Kidney (tissue), 13 donors: ENCODE measurements at regions not wholly inside any gene's neighbourhood (a gene's known extent, or its start where the extent isn't known, plus 50 kb on each side); places are given as distances from the start of the nearest gene placed in this dataset.

Source experiments
- DNase-seq, 5 donors: peaks; one replicate each; pipeline ENCODE4 v3.0.0-alpha.2; 2013 to 2020
- FAIRE-seq: peaks from 2 replicates; lab custom pipeline; 2012; peaks lifted over from hg19 to GRCh38; lab: Jason Lieb, UNC
- H3K27ac ChIP-seq, 2 donors: one replicate each; pipeline ENCODE4 v1.7.0; 2013; ENCODE audit warnings: low read depth in 2 of 2, low read length in 2 of 2, inconsistent platforms in 1 of 2
- H3K27me3 ChIP-seq: one replicate; pipeline ENCODE4 v1.7.1; 2013; ENCODE audit warnings: low read length, inconsistent platforms; ENCODE audit not compliant: control insufficient read depth, insufficient read depth
- H3K36me3 ChIP-seq, 3 donors: one replicate each; pipeline versions ENCODE4 v1.7.0 to v1.7.1; 2013; ENCODE audit warnings: low read length in 3 of 3, control low read depth in 1 of 3, inconsistent platforms in 1 of 3; ENCODE audit not compliant: insufficient read depth in 3 of 3, control insufficient read depth in 2 of 3
- H3K4me1 ChIP-seq, 3 donors: one replicate each; pipeline versions ENCODE4 v1.7.0 to v1.7.1; 2013; ENCODE audit warnings: low read length in 3 of 3, inconsistent platforms in 1 of 3, low read depth in 1 of 3; ENCODE audit not compliant: control insufficient read depth in 2 of 3, insufficient read depth in 2 of 3
- H3K4me3 ChIP-seq, 3 donors: one replicate each; pipeline versions ENCODE4 v1.7.0 to v1.8.1; 2013; ENCODE audit warnings: low read length in 3 of 3, control low read depth in 1 of 3, inconsistent platforms in 1 of 3
- H3K9ac ChIP-seq, 3 donors: one replicate each; pipeline versions ENCODE4 v1.7.0 to v1.7.1; 2013; ENCODE audit warnings: low read length in 3 of 3, control low read depth in 1 of 3, inconsistent platforms in 1 of 3
- H3K9me3 ChIP-seq, 3 donors: one replicate each; pipeline versions ENCODE4 v1.7.0 to v1.7.1; 2013; ENCODE audit warnings: low read length in 3 of 3, control low read depth in 1 of 3, inconsistent platforms in 1 of 3; ENCODE audit not compliant: control insufficient read depth in 2 of 3, insufficient read depth in 1 of 3
- intact Hi-C: fragments of 100-400 bp; cut with DNase I; formaldehyde crosslinking; loops from one replicate; pipeline ENCODE4 v1.11.1; 2022
- TF ChIP-seq, protein P1 (sequence below): IDR thresholded peaks from 3 replicates; pipeline ENCODE4 v1.5.1; 2012; ENCODE audit warnings: mild to moderate bottlenecking, moderate library complexity, borderline replicate concordance; ENCODE audit not compliant: insufficient read depth; ENCODE audit errors: extremely low read depth
- donor health status: control.
- donor health status: control.
- donor health status: control.
- donor health status: control.
- donor health status: control.
- donor health status: DM: yes; HTN: yes; CAD: no.
- donor health status: Normal renal cell carcinoma (clear cell type).

DNA sequence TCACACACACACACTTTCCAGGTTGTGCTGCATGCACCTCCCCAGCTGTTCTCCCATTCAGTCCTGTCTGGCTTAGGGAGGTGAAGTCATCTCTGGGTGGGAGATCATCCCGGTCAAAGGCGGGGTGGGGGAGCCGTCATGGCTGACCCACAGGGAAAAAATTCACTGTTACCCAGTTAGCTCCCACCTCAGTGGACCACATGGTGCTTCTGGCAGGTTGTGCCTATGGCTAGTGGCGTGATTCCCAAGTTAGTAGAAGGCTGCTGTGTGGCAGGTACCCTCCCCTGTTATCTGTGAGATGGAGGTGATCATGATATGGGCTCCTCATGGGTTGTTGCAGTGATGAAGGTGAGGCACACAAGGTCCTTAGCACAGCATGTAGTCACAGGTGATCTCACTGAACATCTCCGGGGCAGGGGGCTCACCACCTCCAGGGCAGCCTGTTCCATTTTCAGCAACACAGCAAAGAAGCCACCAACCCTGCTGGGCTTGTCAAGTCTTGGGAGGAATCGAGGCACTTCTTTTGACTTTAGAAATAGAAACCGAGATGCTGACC, 154.9 kb upstream of the CCND2 start:
- intact Hi-C loops, result no loop called here
- Histone ChIP-seq H3K9ac (no peak overlapping the region), H3K27me3 (no peaks in the 10 kb centered on the region), H3K27ac (no peak overlapping the region), H3K36me3 (no peaks in the 10 kb centered on the region), H3K9me3 (no peaks in the 10 kb centered on the region), H3K4me1 (peaks cover 0 to 7% (median 0%) of the 10 kb centered on the region in 3 donors), H3K4me3 (no peak overlapping the region)
- no peak for FAIRE-seq
- TF ChIP-seq, protein P1, sequence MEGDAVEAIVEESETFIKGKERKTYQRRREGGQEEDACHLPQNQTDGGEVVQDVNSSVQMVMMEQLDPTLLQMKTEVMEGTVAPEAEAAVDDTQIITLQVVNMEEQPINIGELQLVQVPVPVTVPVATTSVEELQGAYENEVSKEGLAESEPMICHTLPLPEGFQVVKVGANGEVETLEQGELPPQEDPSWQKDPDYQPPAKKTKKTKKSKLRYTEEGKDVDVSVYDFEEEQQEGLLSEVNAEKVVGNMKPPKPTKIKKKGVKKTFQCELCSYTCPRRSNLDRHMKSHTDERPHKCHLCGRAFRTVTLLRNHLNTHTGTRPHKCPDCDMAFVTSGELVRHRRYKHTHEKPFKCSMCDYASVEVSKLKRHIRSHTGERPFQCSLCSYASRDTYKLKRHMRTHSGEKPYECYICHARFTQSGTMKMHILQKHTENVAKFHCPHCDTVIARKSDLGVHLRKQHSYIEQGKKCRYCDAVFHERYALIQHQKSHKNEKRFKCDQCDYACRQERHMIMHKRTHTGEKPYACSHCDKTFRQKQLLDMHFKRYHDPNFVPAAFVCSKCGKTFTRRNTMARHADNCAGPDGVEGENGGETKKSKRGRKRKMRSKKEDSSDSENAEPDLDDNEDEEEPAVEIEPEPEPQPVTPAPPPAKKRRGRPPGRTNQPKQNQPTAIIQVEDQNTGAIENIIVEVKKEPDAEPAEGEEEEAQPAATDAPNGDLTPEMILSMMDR, result no peak
- peak in 1 of 5 donors; percentile 51 for DNase-seq

DNA sequence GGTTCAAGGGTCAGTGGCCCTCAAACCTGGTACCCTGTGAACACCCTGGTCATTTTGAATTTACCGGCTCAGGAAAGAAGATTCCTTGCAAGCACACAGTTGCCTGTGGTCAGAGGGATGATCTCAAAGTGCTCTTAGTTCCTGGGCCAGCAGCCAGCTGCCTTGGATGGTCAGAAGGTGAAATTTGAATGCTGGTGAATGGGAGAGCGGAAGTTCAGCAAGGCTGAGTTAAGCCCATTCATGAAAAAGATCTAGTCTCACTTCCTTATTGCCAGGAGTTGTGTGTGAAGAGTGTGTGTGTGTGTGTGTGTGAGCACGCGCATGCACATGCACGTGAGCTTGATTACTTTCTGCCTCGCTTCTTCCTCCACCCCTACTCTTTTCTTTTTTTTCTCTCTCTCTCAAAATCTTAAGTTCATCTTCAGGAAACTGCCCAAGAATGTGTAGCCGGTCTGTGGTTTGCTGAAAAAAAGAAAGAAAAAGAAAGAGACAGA, 155.5 kb upstream of the CCND2 start:
- Histone ChIP-seq H3K9ac (no peak overlapping the region), H3K4me1 (peaks cover 0 to 7% (median 0%) of the 10 kb centered on the region in 3 donors), H3K9me3 (no peaks in the 10 kb centered on the region), H3K36me3 (no peaks in the 10 kb centered on the region), H3K27me3 (no peaks in the 10 kb centered on the region), H3K4me3 (no peak overlapping the region), H3K27ac (no peak overlapping the region)
- FAIRE-seq (no peak), DNase-seq (peak in 2 of 5 donors; percentile 64 to 65)
- TF ChIP-seq, protein P1, result no peak
- intact Hi-C loops, result no loop called here

DNA sequence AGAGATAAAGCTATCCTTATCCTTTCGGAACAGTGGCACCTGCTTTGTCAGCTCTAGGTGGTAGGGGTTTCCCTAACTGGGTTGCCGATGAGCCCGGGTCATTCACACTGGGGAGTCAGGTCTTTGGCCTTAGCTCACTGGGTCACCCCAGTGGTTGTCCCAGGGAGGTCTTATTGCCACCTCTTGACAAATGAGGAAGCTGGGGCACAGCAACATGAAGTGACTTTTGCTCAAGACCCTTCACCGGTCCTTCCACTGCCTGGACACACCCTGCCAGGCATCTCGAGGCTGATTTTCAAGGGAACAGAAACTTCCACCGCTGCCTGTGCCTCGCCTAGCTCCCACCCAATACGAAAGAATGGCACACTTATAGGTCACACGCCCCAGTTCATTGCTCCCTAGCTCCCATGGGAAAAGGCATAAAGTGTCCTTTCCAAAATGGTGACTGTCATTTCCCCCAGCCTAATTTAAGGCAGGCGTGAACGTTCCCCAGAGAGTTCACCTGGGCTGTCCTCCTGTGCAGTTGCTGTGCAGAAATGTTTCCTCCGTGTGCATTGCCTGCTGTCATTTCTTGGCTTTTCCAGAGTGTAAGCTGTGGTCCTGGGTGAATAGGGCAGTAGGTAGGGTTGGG, 156.1 kb upstream of the CCND2 start:
- peak in 1 of 5 donors; percentile 24 for DNase-seq
- Histone ChIP-seq H3K9ac (no peak overlapping the region), H3K9me3 (no peaks in the 10 kb centered on the region), H3K4me3 (no peak overlapping the region), H3K36me3 (no peaks in the 10 kb centered on the region), H3K27ac (no peak overlapping the region), H3K4me1 (peaks cover 0 to 7% (median 0%) of the 10 kb centered on the region in 3 donors), H3K27me3 (no peaks in the 10 kb centered on the region)
- FAIRE-seq, result no peak
- intact Hi-C loops, result no loop called here
- TF ChIP-seq, protein P1, result no peak
